ENCODE measurements at regions not wholly inside any gene's neighbourhood (a gene's known extent, or its start where the extent isn't known, plus 50 kb on each side); places are given as distances from the start of the nearest gene placed in this dataset.

DNA sequence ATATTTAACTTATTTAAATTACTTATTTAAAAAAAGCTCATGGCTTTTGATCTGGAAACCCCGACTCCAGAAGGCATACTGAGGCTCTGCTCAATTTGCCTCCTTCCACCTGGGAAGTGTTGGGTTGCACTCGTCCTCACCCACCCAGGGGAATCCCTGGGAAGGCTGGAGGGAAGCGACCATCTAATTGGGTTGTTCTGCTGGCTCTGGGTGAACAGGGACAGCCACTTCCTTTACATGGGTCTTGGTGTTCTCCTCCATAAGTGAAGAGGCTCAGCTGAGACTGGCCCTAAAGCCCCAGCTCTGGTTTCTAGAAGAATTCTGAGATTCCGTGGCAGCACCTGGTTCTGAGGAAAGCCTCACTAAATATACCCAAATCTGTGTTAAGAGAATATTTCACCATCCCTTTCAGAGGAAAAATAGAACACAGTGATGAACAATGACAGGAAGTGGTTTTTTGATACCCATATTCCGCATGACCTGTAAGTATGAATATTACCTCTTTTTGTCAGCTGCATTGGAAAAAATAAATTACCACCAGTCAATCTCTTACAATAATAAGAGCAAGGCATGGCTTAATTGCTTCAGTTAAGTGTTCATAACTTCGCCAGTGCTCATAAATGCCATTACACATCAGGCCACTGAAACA lies 131.1 kb upstream of the SHH start:
- TF ChIP-seq, protein P1, sequence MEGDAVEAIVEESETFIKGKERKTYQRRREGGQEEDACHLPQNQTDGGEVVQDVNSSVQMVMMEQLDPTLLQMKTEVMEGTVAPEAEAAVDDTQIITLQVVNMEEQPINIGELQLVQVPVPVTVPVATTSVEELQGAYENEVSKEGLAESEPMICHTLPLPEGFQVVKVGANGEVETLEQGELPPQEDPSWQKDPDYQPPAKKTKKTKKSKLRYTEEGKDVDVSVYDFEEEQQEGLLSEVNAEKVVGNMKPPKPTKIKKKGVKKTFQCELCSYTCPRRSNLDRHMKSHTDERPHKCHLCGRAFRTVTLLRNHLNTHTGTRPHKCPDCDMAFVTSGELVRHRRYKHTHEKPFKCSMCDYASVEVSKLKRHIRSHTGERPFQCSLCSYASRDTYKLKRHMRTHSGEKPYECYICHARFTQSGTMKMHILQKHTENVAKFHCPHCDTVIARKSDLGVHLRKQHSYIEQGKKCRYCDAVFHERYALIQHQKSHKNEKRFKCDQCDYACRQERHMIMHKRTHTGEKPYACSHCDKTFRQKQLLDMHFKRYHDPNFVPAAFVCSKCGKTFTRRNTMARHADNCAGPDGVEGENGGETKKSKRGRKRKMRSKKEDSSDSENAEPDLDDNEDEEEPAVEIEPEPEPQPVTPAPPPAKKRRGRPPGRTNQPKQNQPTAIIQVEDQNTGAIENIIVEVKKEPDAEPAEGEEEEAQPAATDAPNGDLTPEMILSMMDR (IDR thresholded peaks at IDR 0.05; ENCODE audit: control insufficient read depth, extremely low read depth, insufficient read depth) = no peak
- DNase-seq (ENCODE audit: low read depth) = no peak
- H3K4me3 ChIP-seq (ENCODE audit: low read depth, low read length) = no peak overlapping the region

DNA sequence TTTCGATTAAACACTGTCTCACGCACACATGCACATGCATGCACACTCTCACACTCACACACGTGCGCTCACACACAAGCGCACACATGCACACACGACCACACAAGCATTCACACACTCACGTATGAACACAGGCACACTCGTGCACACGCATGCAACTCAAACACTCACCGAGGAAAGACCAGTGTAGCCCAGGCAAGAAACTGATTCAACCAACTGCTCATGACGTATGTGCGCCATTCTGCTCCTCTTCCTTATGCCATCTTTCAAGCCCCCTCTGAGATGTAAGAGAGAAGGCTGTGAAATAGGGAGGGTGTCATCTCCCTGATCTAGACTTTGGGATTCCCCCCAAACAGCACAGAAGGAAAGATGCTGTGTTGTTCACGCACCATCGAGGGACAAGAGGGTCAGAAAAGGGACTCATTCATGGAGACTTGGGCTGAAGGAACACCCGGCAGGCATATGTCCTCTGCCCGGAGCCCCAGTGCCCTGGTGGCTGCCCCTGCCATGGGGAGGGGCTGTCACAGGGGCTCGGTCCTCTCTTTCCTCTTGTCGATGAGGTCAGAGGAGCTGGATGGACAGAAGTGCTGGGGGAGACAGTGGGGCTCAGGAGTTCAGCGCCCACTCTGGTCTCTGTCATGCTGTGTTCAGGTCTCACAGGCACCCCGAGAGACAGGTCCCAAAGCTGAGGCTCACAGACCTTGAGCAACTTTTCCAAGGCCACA lies 130.1 kb upstream of the SHH start:
- H3K4me3 ChIP-seq (ENCODE audit: low read depth, low read length) = no peak overlapping the region
- TF ChIP-seq, protein P1 (IDR thresholded peaks at IDR 0.05; ENCODE audit: control insufficient read depth, extremely low read depth, insufficient read depth) = no peak
- DNase-seq (ENCODE audit: low read depth) = no peak

DNA sequence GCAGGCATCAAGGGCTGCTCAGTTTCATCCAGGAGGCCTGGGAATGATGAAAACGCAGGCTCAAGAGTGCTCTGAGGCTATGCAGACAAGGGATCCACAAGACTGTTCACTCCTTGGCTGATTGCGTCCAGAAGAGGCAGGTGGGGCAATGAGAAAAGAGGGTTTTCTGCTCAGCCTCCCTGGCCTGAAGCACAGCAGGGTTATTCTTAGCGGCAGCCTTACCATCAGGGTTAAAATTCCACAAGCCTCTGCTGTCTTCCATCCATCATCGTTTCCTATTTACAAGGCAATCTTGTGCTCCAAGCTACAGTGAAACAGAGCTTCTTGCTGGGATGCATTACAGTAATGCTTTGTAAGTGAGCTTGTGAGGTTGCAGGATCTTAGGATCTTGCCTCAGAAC lies 129.4 kb upstream of the SHH start:
- no peak for DNase-seq (ENCODE audit: low read depth)
- TF ChIP-seq, protein P1 (IDR thresholded peaks at IDR 0.05; ENCODE audit: control insufficient read depth, extremely low read depth, insufficient read depth) = no peak
- no peak overlapping the region for H3K4me3 ChIP-seq (ENCODE audit: low read depth, low read length)

DNA sequence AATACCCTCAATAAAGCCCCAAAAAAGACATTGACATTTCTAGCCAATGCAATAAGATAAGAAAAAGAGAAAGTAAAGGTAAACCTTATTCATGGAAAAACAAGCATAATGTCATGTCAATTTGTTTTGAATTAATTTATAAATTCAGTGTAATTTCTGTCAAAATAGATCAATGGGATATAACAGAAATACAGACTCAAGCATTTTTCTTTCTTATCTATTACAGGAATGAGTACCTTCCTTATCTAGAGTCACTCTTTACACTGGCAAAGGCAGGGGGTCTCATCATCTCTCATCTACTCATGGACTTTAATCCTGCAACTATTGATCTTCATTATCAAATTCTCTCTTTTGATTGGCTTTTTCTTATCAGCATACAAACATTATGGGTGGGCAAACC lies 127.1 kb upstream of the SHH start:
- TF ChIP-seq, protein P1 (IDR thresholded peaks at IDR 0.05; ENCODE audit: control insufficient read depth, extremely low read depth, insufficient read depth) = no peak
- no peak for DNase-seq (ENCODE audit: low read depth)

DNA sequence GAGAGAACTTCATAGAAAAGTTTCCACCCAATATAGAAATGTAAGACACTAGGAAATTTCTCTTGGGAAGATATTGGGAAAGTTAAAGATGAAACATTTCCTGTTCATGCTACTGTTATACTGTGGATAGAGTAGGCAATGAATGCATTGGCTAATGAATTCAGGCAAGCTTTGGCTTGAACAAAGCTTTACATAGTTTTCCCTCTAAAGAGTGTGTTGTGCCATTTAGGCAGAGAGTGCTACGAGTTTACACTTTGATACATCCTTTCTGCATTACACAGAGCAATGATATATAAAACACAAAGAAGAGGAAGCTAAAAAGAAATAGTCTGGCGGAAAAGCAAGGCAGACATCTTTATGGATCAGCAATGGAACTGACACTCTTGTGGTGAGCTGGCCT lies 125.9 kb upstream of the SHH start:
- no peak overlapping the region for H3K4me3 ChIP-seq (ENCODE audit: low read depth, low read length)
- DNase-seq (ENCODE audit: low read depth) = no peak
- TF ChIP-seq, protein P1 (IDR thresholded peaks at IDR 0.05; ENCODE audit: control insufficient read depth, extremely low read depth, insufficient read depth) = no peak

More for the DNA sequence above, 127.1 kb upstream of the SHH start:
- H3K4me3 ChIP-seq (ENCODE audit: low read depth, low read length) = no peak overlapping the region

DNA sequence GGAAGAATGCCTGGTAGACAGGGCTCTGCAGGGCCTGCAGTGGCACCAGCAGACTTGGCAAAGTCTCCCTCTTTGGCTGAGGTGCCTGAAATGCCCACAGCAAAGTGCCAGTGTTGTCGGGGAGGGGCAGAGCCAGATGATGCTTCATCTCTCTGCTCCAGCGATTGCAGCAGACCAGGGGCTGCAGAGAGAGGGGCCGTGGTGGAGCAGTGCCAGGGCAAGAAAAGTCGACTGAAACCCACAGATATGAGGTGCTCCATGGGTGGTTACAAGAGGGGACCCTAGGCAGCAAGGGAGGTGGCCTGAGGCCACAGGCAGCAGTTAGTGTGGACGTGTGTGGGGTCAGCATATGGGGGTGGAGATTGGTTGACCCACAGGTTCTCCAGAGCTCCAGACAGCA lies 123.5 kb upstream of the SHH start:
- TF ChIP-seq, protein P1 (IDR thresholded peaks at IDR 0.05; ENCODE audit: control insufficient read depth, extremely low read depth, insufficient read depth) = no peak
- H3K4me3 ChIP-seq (ENCODE audit: low read depth, low read length) = no peak overlapping the region
- DNase-seq (ENCODE audit: low read depth) = no peak

Measured in LNCaP clone FGC (cell line).